DMS 273 treated with DMSO at 0.1 percent for 48 hours (cell line): ENCODE measurements at regions not wholly inside any gene's neighbourhood (a gene's known extent, or its start where the extent isn't known, plus 50 kb on each side); places are given as distances from the start of the nearest gene placed in this dataset.
"Not testable (repeated sequence)": the region's sequence is repeated elsewhere in the genome, so short reads cannot be mapped to it uniquely, and the experiment has no call there.

Experiments used
- DNase-seq: peaks from one replicate; lab custom pipeline; 2025; lab: John Stamatoyannopoulos, UW

GRCh38 chr3:74415731-74416130, 198.7 kb downstream of the CNTN3 start:
- no peak for DNase-seq

GRCh38 chr3:74413547-74414241, 200.8 kb downstream of the CNTN3 start:
- no peak for DNase-seq

- DNase-seq, result no peak
Observed at GRCh38 chr3:74410276-74410941, 204.1 kb downstream of the CNTN3 start.

GRCh38 chr3:74409066-74409465, 205.4 kb downstream of the CNTN3 start:
- no peak for DNase-seq

GRCh38 chr3:74403307-74403706, 211.2 kb downstream of the CNTN3 start:
- no peak for DNase-seq

GRCh38 chr3:74402821-74403220, 211.6 kb downstream of the CNTN3 start:
- DNase-seq, result no peak

GRCh38 chr3:74393426-74393825, 221.0 kb downstream of the CNTN3 start:
- no peak for DNase-seq

- no peak for DNase-seq
Observed at GRCh38 chr3:74390121-74390877, 224.2 kb downstream of the CNTN3 start.

- DNase-seq, result no peak
Observed at GRCh38 chr3:74387111-74387735, 227.2 kb downstream of the CNTN3 start.

GRCh38 chr3:74384159-74384558, 230.3 kb downstream of the CNTN3 start:
- no peak for DNase-seq

- DNase-seq, result no peak
Observed at GRCh38 chr3:74377669-74378068, 236.8 kb downstream of the CNTN3 start.

GRCh38 chr3:74376323-74376722, 238.1 kb downstream of the CNTN3 start:
- DNase-seq, result not testable (repeated sequence)

GRCh38 chr3:74375653-74376052, 238.8 kb downstream of the CNTN3 start:
- DNase-seq, result no peak

GRCh38 chr3:74372743-74373142, 241.7 kb downstream of the CNTN3 start:
- no peak for DNase-seq

GRCh38 chr3:74370342-74370741, 244.1 kb downstream of the CNTN3 start:
- DNase-seq, result no peak

GRCh38 chr3:74366331-74366730, 248.1 kb downstream of the CNTN3 start:
- no peak for DNase-seq

GRCh38 chr3:74363346-74363745, 251.1 kb downstream of the CNTN3 start:
- no peak for DNase-seq

GRCh38 chr3:74360406-74360805, 254.1 kb downstream of the CNTN3 start:
- DNase-seq, result no peak

GRCh38 chr3:74357881-74358280, 256.6 kb downstream of the CNTN3 start:
- no peak for DNase-seq

GRCh38 chr3:74353039-74353438, 261.4 kb downstream of the CNTN3 start:
- no peak for DNase-seq

- DNase-seq, result no peak
Observed at GRCh38 chr3:74352166-74352565, 262.3 kb downstream of the CNTN3 start.

GRCh38 chr3:74351213-74351612, 263.2 kb downstream of the CNTN3 start:
- DNase-seq, result no peak

GRCh38 chr3:74349015-74349414, 265.4 kb downstream of the CNTN3 start:
- no peak for DNase-seq
